A673 (cell line): ENCODE measurements at regions not wholly inside any gene's neighbourhood (a gene's known extent, or its start where the extent isn't known, plus 50 kb on each side); places are given as distances from the start of the nearest gene placed in this dataset.

Experiments used
- EZH2 ChIP-seq: fragments of 200-600 bp; sonication (generic); IDR thresholded peaks from 2 replicates; pipeline ENCODE4 v1.6.1; 2017; ENCODE audit warnings: borderline replicate concordance, low read depth, mild to moderate bottlenecking, mixed read lengths, antibody characterized with exemption, low read length; ENCODE audit not compliant: poor library complexity, severe bottlenecking
- TF ChIP-seq, protein P1 (sequence below): fragments of 300-800, 200-600 bp; sonication (generic); conservative IDR thresholded peaks from 2 replicates; pipeline ENCODE4 v1.5.1; 2017; ENCODE audit warnings: low read depth, mild to moderate bottlenecking, antibody characterized with exemption, low read length, moderate library complexity, mixed read lengths

GRCh38 chr7:84291756-84292155, 97.2 kb upstream of the SEMA3A start:
- TF ChIP-seq, protein P1, sequence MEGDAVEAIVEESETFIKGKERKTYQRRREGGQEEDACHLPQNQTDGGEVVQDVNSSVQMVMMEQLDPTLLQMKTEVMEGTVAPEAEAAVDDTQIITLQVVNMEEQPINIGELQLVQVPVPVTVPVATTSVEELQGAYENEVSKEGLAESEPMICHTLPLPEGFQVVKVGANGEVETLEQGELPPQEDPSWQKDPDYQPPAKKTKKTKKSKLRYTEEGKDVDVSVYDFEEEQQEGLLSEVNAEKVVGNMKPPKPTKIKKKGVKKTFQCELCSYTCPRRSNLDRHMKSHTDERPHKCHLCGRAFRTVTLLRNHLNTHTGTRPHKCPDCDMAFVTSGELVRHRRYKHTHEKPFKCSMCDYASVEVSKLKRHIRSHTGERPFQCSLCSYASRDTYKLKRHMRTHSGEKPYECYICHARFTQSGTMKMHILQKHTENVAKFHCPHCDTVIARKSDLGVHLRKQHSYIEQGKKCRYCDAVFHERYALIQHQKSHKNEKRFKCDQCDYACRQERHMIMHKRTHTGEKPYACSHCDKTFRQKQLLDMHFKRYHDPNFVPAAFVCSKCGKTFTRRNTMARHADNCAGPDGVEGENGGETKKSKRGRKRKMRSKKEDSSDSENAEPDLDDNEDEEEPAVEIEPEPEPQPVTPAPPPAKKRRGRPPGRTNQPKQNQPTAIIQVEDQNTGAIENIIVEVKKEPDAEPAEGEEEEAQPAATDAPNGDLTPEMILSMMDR = no peak
- TF ChIP-seq EZH2 = no peak
